ENCODE measurements at regions not wholly inside any gene's neighbourhood (a gene's known extent, or its start where the extent isn't known, plus 50 kb on each side); places are given as distances from the start of the nearest gene placed in this dataset.

DNA sequence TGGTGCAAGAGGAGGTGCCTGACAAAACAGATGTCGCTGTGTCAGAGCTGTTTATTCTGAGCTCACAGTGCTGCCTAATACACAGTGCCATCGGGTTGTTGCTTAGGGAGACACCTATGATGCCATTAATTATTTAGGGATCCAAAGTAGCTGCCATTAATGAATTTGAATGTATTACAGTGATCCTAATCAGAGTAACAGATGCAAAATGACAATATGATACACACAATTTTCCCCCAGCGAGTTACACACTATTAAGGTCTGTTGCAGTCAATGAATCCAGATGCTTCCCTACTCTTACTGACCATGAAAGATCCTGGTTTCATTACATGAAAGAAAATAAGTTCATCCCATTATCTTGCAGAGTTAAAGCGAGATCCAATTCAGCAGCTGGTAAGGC, 91.3 kb downstream of the RWDD3 start:
- Histone ChIP-seq H3K36me3 (no peaks in the 10 kb centered on the region), H3K4me1 (peaks cover 15% of the 10 kb centered on the region), H3K9me3 (no peaks in the 10 kb centered on the region), H3K27me3 (no peaks in the 10 kb centered on the region), H3K4me3 (ENCODE audit: low read depth, low read length) (no peak overlapping the region; the same call in 1 of the 2 replicates)
- no peak for DNase-seq
- TF ChIP-seq, protein P1, sequence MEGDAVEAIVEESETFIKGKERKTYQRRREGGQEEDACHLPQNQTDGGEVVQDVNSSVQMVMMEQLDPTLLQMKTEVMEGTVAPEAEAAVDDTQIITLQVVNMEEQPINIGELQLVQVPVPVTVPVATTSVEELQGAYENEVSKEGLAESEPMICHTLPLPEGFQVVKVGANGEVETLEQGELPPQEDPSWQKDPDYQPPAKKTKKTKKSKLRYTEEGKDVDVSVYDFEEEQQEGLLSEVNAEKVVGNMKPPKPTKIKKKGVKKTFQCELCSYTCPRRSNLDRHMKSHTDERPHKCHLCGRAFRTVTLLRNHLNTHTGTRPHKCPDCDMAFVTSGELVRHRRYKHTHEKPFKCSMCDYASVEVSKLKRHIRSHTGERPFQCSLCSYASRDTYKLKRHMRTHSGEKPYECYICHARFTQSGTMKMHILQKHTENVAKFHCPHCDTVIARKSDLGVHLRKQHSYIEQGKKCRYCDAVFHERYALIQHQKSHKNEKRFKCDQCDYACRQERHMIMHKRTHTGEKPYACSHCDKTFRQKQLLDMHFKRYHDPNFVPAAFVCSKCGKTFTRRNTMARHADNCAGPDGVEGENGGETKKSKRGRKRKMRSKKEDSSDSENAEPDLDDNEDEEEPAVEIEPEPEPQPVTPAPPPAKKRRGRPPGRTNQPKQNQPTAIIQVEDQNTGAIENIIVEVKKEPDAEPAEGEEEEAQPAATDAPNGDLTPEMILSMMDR (IDR thresholded peaks at IDR 0.05; ENCODE audit: low read depth, low read length): no peak

DNA sequence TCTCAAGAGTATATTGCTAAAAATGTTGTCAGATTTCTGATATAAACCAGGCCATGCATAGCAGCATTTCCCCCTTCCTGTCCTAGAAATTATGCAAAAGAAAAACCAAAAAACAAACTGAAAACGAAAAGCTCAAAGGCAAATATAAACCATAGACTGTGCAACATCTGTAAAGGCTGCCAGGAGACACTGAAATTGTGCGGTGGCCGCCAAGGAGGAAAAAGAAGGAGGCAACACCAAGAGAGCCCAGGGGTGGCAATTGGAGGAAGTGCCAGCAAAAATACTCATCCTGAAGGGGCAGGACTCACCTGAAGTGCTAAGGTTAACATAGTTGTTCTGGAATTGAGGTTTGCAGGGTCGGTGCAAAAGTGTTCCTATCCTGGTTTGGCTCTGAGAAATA, 92.0 kb downstream of the RWDD3 start:
- Histone ChIP-seq H3K4me1 (peaks cover 15% of the 10 kb centered on the region), H3K36me3 (no peaks in the 10 kb centered on the region), H3K27me3 (no peaks in the 10 kb centered on the region), H3K9me3 (no peaks in the 10 kb centered on the region), H3K4me3 (ENCODE audit: low read depth, low read length) (no peak overlapping the region)
- TF ChIP-seq, protein P1 (IDR thresholded peaks at IDR 0.05; ENCODE audit: low read depth, low read length): no peak
- no peak for DNase-seq

DNA sequence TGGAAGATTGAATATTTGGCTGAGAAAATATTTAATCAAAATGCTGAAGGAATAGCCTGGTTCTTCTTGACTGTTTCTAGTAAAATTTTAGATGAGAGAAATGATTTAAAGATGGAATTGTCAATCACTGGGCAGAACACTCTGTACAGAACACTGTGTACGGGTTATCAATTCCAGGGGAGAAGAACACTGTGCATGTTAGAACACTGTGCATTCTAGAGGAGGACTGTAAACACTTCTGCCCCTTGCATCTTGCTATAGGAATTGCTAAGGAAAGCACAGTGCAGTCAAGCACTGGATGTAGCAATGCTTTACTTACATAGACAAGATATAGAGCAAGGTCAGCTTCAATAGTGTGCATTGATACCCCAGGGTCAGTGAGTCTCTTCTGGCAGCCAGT, 98.7 kb downstream of the RWDD3 start:
- TF ChIP-seq, protein P1 (IDR thresholded peaks at IDR 0.05; ENCODE audit: low read depth, low read length): no peak
- DNase-seq: no peak

DNA sequence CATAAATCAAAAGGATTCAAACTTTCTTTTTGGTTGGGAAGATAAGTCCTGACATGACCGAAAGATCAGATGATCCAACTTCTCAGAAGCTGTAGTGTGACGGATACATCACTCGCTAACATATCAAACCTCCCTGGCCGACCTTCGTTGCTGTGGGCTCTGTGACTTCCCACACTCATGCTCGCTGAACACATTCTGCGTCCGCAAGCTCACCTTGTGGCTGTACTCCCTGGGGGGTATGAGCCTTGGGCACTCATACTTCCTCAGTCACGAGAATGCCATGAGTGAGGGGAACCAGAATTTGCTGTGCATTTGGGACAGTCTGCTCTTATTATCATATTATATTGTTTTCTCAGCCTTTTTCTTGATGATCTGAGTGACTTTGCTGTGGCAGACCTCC, 105.4 kb downstream of the RWDD3 start:
- no peak for DNase-seq
- Histone ChIP-seq H3K4me1 (no peaks in the 10 kb centered on the region), H3K4me3 (ENCODE audit: low read depth, low read length) (no peak overlapping the region), H3K27me3 (no peaks in the 10 kb centered on the region), H3K9me3 (no peaks in the 10 kb centered on the region), H3K36me3 (no peaks in the 10 kb centered on the region; the same call in 1 of the 2 replicates)
- TF ChIP-seq, protein P1 (IDR thresholded peaks at IDR 0.05; ENCODE audit: low read depth, low read length): no peak

More for the DNA sequence above, 98.7 kb downstream of the RWDD3 start:
- H3K27me3 ChIP-seq: no peaks in the 10 kb centered on the region
- no peaks in the 10 kb centered on the region for H3K36me3 ChIP-seq
- H3K4me3 ChIP-seq (ENCODE audit: low read depth, low read length): no peak overlapping the region
- no peaks in the 10 kb centered on the region for H3K9me3 ChIP-seq
- H3K4me1 ChIP-seq: no peaks in the 10 kb centered on the region

DNA sequence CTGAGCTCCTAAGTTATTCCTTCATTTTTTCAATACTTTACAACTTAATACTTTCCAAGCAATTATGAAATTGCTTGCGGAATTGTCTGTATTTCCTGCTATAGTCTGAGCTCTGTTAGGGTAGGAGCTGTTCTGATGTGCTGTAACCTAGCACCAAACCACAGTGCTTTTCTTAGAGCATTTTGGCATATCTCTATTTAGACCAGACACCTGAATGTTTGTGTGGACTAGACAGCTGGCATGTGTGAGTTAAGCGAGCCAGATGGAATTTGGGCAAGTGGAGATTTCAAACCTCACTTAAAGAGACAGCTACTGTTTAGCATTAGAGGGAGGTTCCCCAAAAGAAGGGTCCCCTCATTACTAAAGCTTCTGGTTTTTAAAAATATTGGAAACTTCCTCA, 106.1 kb downstream of the RWDD3 start:
- TF ChIP-seq, protein P1 (IDR thresholded peaks at IDR 0.05; ENCODE audit: low read depth, low read length): no peak
- Histone ChIP-seq H3K36me3 (no peaks in the 10 kb centered on the region; the same call in 1 of the 2 replicates), H3K4me1 (no peaks in the 10 kb centered on the region), H3K9me3 (no peaks in the 10 kb centered on the region), H3K4me3 (ENCODE audit: low read depth, low read length) (no peak overlapping the region), H3K27me3 (no peaks in the 10 kb centered on the region)
- DNase-seq: no peak

DNA sequence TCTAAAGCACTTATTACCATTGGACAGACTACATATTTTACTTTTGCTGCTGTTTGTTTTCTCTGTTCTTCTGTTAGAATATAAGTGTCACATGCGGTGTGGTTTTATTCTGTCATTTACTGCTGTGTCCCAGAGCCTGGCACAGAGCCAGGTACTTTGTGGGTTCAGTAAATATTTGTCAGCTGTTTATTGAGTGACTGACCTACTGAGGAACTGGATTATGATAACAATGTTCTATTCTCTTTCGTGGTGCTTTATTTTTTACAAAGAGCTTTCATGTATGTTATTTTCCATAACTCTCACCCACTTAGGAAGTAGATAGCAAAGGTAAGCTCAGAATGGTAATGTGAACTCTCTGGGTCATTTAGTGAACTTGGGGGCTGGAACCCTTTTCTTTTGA, 118.8 kb downstream of the RWDD3 start:
- Histone ChIP-seq H3K4me1 (peaks cover 6% of the 10 kb centered on the region; the same call in 1 of the 2 replicates), H3K36me3 (peaks cover 70% of the 10 kb centered on the region), H3K4me3 (ENCODE audit: low read depth, low read length) (no peak overlapping the region), H3K27me3 (no peaks in the 10 kb centered on the region), H3K9me3 (no peaks in the 10 kb centered on the region)
- DNase-seq: no peak
- TF ChIP-seq, protein P1 (IDR thresholded peaks at IDR 0.05; ENCODE audit: low read depth, low read length): no peak
